GM18868 (cell line): ENCODE measurements at regions not wholly inside any gene's neighbourhood (a gene's known extent, or its start where the extent isn't known, plus 50 kb on each side); places are given as distances from the start of the nearest gene placed in this dataset.
A peak's percentile ranks its signal among the peaks of the same experiment; 100 is the strongest.
"Not testable (repeated sequence)": the region's sequence is repeated elsewhere in the genome, so short reads cannot be mapped to it uniquely, and the experiment has no call there.

Experiments used
- ATAC-seq: cut with Tn5 transposase; IDR thresholded peaks from one replicate; pipeline ENCODE4 v1.9.1; 2021; ENCODE audit warnings: mild to moderate bottlenecking, moderate library complexity; ENCODE audit not compliant: unreplicated experiment

- no peak for ATAC-seq
These were observed 221.8 kb downstream of the RPIA start for GRCh38 chr2:88913280-88913679.

GRCh38 chr2:88919087-88919738, 227.7 kb downstream of the RPIA start:
- no peak for ATAC-seq

- ATAC-seq = not testable (repeated sequence)
These were observed 228.9 kb downstream of the RPIA start for GRCh38 chr2:88920399-88920798.

GRCh38 chr2:88924533-88924932, 233.1 kb downstream of the RPIA start:
- no peak for ATAC-seq

- ATAC-seq = no peak
These were observed 234.4 kb downstream of the RPIA start for GRCh38 chr2:88925770-88926462.

- no peak for ATAC-seq
These were observed 235.7 kb downstream of the RPIA start for GRCh38 chr2:88927128-88927527.

- ATAC-seq = no peak
These were observed 239.2 kb downstream of the RPIA start for GRCh38 chr2:88930659-88931058.

GRCh38 chr2:88932686-88933085, 241.2 kb downstream of the RPIA start:
- no peak for ATAC-seq

GRCh38 chr2:88933091-88933490, 241.6 kb downstream of the RPIA start:
- no peak for ATAC-seq

- ATAC-seq = no peak
These were observed 242.5 kb downstream of the RPIA start for GRCh38 chr2:88933980-88934379.

- not testable (repeated sequence) for ATAC-seq
These were observed 249.7 kb downstream of the RPIA start for GRCh38 chr2:88941178-88941577.

- ATAC-seq = peak; percentile 60
These were observed 251.3 kb downstream of the RPIA start for GRCh38 chr2:88942798-88943197.

- ATAC-seq = no peak
These were observed 257.9 kb downstream of the RPIA start for GRCh38 chr2:88949336-88949735.

GRCh38 chr2:88950010-88950409, 258.5 kb downstream of the RPIA start:
- ATAC-seq = no peak

GRCh38 chr2:88955607-88956006, 264.1 kb downstream of the RPIA start:
- no peak for ATAC-seq

- no peak for ATAC-seq
These were observed 268.2 kb downstream of the RPIA start for GRCh38 chr2:88959480-88960204.

GRCh38 chr2:88961323-88961722, 269.9 kb downstream of the RPIA start:
- ATAC-seq = not testable (repeated sequence)

GRCh38 chr2:88967844-88968243, 276.4 kb downstream of the RPIA start:
- ATAC-seq = no peak

GRCh38 chr2:88978011-88978410, 286.5 kb downstream of the RPIA start:
- ATAC-seq = not testable (repeated sequence)

- ATAC-seq = not testable (repeated sequence)
These were observed 287.0 kb downstream of the RPIA start for GRCh38 chr2:88978446-88978845.

GRCh38 chr2:88984079-88984478, 292.6 kb downstream of the RPIA start:
- not testable (repeated sequence) for ATAC-seq
